Ishikawa (cell line): ENCODE measurements at regions not wholly inside any gene's neighbourhood (a gene's known extent, or its start where the extent isn't known, plus 50 kb on each side); places are given as distances from the start of the nearest gene placed in this dataset.

Experiments
- CEBPB ChIP-seq: IDR thresholded peaks from 2 replicates; pipeline ENCODE4 v1.6.1; 2012
- CREB1 ChIP-seq: IDR thresholded peaks from 2 replicates; pipeline ENCODE4 v1.6.1; 2012; ENCODE audit warnings: low read depth
- EGR1 ChIP-seq: IDR thresholded peaks from 2 replicates; pipeline ENCODE4 v1.6.1; 2012
- EP300 ChIP-seq: IDR thresholded peaks from 2 replicates; pipeline ENCODE4 v1.6.1; 2012; ENCODE audit warnings: borderline replicate concordance
- FOXM1 ChIP-seq: IDR thresholded peaks from 2 replicates; pipeline ENCODE4 v1.6.1; 2012; ENCODE audit warnings: low read depth, borderline replicate concordance
- NFIC ChIP-seq: IDR thresholded peaks from 2 replicates; pipeline ENCODE4 v1.6.1; 2012
- RAD21 ChIP-seq: IDR thresholded peaks from 2 replicates; pipeline ENCODE4 v1.6.1; 2012; ENCODE audit warnings: low read depth
- TAF1 ChIP-seq: IDR thresholded peaks from 2 replicates; pipeline ENCODE4 v1.6.1; 2012; ENCODE audit warnings: low read depth, mild to moderate bottlenecking
- TCF12 ChIP-seq: IDR thresholded peaks from 2 replicates; pipeline ENCODE4 v1.6.1; 2012; ENCODE audit warnings: low read depth
- TEAD4 ChIP-seq: IDR thresholded peaks from 2 replicates; pipeline ENCODE4 v1.6.1; 2012
- YY1 ChIP-seq: IDR thresholded peaks from 2 replicates; pipeline ENCODE4 v1.6.1; 2012; ENCODE audit warnings: low read depth
- ZBTB7A ChIP-seq: IDR thresholded peaks from 2 replicates; pipeline ENCODE4 v1.6.1; 2012; ENCODE audit warnings: low read depth
- TF ChIP-seq, protein P1 (sequence below): IDR thresholded peaks from 2 replicates; pipeline ENCODE4 v1.6.1; 2012; ENCODE audit warnings: low read depth, mild to moderate bottlenecking
- TF ChIP-seq, protein P2 (sequence below): IDR thresholded peaks from 2 replicates; pipeline ENCODE4 v1.6.1; 2012
- TF ChIP-seq, protein P3 (sequence below): IDR thresholded peaks from 2 replicates; pipeline ENCODE4 v1.6.1; 2012

DNA sequence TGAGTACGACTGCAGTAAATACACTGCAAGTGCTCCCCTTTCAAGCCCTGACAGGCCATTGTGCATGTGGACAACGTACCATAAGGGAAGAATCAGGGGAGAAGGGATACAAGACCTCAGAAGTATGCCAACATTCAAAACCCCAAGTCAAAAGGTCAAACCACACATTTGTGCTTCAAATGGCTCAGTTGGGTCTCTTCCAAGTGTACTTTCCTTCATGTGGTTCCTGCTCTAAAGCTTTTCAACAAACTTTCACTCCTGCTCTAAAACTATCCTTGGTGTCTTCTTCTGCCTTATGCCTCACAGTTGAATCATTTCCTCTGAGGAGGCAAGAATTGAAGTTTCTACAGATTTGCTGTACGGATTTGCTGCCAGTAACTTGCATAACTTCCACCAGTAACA, 305.7 kb upstream of the SLIT2 start:
- TF ChIP-seq FOXM1 (no peak), CEBPB (no peak), YY1 (no peak), CREB1 (no peak), TCF12 (no peak)
- TF ChIP-seq, protein P1, sequence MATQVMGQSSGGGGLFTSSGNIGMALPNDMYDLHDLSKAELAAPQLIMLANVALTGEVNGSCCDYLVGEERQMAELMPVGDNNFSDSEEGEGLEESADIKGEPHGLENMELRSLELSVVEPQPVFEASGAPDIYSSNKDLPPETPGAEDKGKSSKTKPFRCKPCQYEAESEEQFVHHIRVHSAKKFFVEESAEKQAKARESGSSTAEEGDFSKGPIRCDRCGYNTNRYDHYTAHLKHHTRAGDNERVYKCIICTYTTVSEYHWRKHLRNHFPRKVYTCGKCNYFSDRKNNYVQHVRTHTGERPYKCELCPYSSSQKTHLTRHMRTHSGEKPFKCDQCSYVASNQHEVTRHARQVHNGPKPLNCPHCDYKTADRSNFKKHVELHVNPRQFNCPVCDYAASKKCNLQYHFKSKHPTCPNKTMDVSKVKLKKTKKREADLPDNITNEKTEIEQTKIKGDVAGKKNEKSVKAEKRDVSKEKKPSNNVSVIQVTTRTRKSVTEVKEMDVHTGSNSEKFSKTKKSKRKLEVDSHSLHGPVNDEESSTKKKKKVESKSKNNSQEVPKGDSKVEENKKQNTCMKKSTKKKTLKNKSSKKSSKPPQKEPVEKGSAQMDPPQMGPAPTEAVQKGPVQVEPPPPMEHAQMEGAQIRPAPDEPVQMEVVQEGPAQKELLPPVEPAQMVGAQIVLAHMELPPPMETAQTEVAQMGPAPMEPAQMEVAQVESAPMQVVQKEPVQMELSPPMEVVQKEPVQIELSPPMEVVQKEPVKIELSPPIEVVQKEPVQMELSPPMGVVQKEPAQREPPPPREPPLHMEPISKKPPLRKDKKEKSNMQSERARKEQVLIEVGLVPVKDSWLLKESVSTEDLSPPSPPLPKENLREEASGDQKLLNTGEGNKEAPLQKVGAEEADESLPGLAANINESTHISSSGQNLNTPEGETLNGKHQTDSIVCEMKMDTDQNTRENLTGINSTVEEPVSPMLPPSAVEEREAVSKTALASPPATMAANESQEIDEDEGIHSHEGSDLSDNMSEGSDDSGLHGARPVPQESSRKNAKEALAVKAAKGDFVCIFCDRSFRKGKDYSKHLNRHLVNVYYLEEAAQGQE = no peak

DNA sequence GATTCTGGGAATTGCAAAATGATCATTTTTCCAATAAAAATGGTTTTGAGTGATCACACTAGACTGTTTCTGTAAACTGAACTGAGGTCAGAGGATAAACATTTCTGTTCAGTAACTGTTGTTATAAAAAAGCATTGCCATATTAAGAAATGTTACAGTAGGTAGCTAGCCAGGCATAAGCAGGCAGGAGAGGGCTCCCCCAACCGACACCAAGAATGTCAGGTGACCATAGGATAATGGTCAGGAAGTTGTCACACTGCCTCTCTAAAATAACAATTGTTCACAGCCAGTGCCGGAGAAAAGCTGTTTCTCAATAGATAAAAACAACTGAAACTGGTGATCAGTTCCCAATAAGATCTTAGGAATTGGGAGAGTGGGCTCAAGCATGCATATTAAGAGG, 306.2 kb upstream of the SLIT2 start:
- no peak for TF ChIP-seq TAF1
- TF ChIP-seq YY1 = no peak
- TF ChIP-seq TEAD4 = no peak
- TF ChIP-seq EGR1 = no peak
- TF ChIP-seq FOXM1 = no peak
- no peak for TF ChIP-seq NFIC
- no peak for TF ChIP-seq ZBTB7A

DNA sequence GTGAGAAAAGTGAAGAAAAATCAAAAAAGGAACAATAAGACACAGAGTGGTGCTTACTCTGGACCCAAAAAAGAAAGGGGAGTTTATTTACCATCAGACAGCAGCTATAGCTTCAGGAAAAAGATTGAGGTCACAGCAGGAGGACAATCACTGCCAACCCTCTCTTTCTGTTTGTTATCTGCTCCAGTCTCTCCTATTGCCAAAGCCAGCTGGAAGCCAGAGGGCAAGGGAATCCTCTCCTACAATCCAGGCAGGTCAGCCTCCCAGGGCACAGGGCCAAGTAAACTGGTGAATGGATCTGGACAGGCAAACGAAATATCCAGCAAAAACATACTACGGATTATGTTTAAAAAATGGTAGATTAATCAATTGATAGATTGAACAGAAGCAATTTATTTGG, 306.9 kb upstream of the SLIT2 start:
- TF ChIP-seq RAD21 = no peak

DNA sequence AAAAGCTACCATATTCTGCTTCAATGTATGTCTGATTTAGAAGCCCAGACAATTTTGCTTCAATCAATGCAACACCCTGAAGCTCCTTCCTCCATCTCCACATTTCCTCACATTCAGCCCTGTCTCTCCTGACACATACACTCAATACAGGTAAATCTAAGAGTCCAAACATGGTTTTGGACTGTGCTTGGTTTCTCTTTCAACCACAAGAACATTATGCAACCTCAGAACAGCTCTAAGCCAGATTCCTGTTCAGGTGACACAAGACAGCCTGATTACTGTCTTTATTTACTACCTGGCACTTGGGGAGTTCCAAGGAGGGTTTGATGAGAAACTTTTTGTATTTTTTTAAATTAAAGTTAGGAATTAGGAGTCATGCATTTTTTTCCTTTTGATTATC, 307.5 kb upstream of the SLIT2 start:
- TF ChIP-seq CREB1 (no peak), FOXM1 (no peak), CEBPB (no peak), ZBTB7A (no peak)
- TF ChIP-seq, protein P1 = no peak
- TF ChIP-seq, protein P2, sequence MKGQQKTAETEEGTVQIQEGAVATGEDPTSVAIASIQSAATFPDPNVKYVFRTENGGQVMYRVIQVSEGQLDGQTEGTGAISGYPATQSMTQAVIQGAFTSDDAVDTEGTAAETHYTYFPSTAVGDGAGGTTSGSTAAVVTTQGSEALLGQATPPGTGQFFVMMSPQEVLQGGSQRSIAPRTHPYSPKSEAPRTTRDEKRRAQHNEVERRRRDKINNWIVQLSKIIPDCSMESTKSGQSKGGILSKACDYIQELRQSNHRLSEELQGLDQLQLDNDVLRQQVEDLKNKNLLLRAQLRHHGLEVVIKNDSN = no peak

DNA sequence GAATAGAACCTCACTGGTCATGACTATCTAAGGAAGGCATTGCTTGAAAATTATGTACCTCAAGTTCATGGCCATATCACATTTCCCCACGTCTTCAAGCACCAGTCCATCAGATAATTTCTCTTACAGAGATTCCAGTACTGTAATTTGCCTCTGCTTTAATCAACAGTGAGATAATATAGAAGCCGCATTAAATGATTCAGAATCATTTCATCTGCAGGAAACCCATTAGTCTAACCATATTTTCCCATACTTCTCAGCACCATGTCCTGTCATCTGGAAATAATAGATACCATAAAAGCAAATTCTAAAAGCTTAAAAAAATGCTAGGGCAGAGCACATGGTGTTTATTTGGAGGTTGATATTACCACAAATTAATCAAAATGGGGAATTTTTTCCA, 310.3 kb upstream of the SLIT2 start:
- no peak for TF ChIP-seq TEAD4

DNA sequence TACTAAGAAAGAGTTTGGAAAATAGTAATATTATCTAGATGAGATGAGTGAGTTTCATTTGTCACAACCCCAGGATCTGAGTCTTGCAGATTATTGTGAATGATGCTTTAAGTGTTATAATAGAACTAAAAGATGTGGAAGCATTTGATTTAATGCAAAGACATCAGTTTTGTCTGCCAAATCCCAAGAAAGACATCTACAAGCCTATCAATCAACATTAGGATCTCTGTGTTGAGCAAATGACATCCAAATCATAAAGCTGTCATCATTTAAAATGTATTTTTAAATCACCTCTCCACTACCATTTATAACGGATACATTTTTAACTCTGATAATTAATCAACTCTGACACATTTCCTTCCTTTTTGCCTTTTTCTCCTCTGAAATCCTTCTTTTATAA, 310.8 kb upstream of the SLIT2 start:
- TF ChIP-seq EGR1 (no peak), CEBPB (no peak), TAF1 (no peak), TEAD4 (no peak)
- TF ChIP-seq, protein P2 = no peak

DNA sequence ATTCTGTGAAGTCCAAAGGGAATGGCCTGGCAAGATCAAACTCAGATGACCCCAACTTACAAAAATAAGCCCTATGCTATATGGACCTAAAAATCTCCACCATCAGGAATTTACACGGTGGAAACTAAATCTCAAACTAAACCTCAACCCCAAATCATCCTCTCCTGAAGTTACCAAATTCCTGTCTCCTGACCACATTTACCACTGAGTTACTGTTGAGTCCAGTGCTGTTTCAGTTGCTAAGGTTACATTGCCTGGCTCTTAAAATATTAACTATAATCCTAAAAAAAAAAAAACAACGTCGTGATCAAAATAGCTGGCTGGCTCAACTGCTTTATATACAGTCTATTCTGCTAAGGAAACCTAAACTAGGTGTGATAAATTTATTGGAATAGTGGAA, 315.2 kb upstream of the SLIT2 start:
- TF ChIP-seq ZBTB7A (no peak), RAD21 (no peak), CREB1 (no peak), TEAD4 (no peak), CEBPB (no peak), YY1 (no peak), TCF12 (no peak), EGR1 (no peak), FOXM1 (no peak), EP300 (no peak), TAF1 (no peak), NFIC (no peak)
- TF ChIP-seq, protein P2 = no peak
- TF ChIP-seq, protein P1 = no peak
- TF ChIP-seq, protein P3, sequence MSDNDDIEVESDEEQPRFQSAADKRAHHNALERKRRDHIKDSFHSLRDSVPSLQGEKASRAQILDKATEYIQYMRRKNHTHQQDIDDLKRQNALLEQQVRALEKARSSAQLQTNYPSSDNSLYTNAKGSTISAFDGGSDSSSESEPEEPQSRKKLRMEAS = no peak
